Left lung (tissue), 4 donors: ENCODE measurements at regions not wholly inside any gene's neighbourhood (a gene's known extent, or its start where the extent isn't known, plus 50 kb on each side); places are given as distances from the start of the nearest gene placed in this dataset.

Source experiments
- ATAC-seq: fragments of 200-7000 bp; cut with Tn5 transposase; one replicate; pipeline ENCODE4 v1.9.1; 2020; ENCODE audit warnings: moderate library complexity
- DNase-seq, 4 donors: peaks; one replicate each; pipeline ENCODE4 v3.0.0-alpha.2; 2013 to 2020
- H3K27ac ChIP-seq, 2 donors: fragments of 200-600 bp; sonication (generic) in 1 of 2; one replicate each; pipeline versions ENCODE4 v1.5.0 to v1.8.0; 2020 to 2021
- H3K27me3 ChIP-seq, 2 donors: fragments of 200-600 bp; sonication (generic) in 1 of 2; one replicate each; pipeline versions ENCODE4 v1.5.0 to v1.8.0; 2020 to 2021
- H3K36me3 ChIP-seq, 2 donors: fragments of 200-600 bp; sonication (generic) in 1 of 2; one replicate each; pipeline versions ENCODE4 v1.5.0 to v1.8.0; 2020 to 2021
- H3K4me1 ChIP-seq, 2 donors: fragments of 200-600 bp; one replicate each; pipeline ENCODE4 v1.8.0; 2021
- H3K4me3 ChIP-seq, 2 donors: fragments of 200-600 bp; sonication (generic) in 1 of 2; one replicate each; pipeline versions ENCODE4 v1.5.0 to v1.8.0; 2020 to 2021; ENCODE audit warnings: mild to moderate bottlenecking in 1 of 2
- H3K9me3 ChIP-seq, 2 donors: fragments of 200-600 bp; sonication (generic) in 1 of 2; one replicate each; pipeline versions ENCODE4 v1.5.0 to v1.8.0; 2020 to 2021
- intact Hi-C, 2 donors: fragments of 100-400 bp; cut with DNase I; formaldehyde crosslinking; loops; one replicate each; pipeline versions ENCODE4 v1.11.2 to v1.14.2; 2022
- TF ChIP-seq, protein P1 (sequence below), 2 donors: fragments of 200-600 bp; sonication (generic) in 1 of 2; IDR thresholded peaks; one replicate each; pipeline versions ENCODE4 v1.5.0 to v1.8.0; 2021; ENCODE audit warnings: antibody characterized with exemption in 2 of 2
- donor health status: DM: no; HTN: yes; CAD: no.
- donor health status: DM: no; HTN: no; CAD: no.

GRCh38 chr21:35764586-35764985 lies 295.7 kb downstream of the SETD4 start:
- ATAC-seq, result no peak
- no peak overlapping the region for H3K27ac ChIP-seq
- intact Hi-C loops, result no loop called here

DNA sequence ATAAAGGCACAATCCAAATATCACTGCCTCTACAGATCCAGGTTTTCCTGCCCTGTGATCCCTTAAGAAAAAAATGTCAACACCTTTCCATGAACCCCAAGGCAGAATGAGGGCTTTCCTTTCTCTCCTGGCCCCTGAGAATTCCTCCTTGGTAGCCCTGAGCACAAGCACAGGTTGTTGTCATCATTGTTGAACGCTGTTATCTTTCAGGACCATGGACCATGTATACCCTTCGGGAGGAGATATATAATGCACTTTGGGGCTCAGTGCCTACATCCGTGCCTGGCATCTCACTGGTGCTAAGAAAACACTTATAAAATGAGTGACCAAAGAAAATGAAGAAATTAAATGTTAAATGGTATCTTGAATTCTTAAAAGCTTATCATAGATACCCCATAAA lies 296.2 kb downstream of the SETD4 start:
- H3K4me1 ChIP-seq, result no peaks in the 10 kb centered on the region
- ATAC-seq (no peak), DNase-seq (no peak)
- H3K9me3 ChIP-seq, result no peaks in the 10 kb centered on the region
- H3K27ac ChIP-seq, result no peak overlapping the region
- no peaks in the 10 kb centered on the region for H3K36me3 ChIP-seq
- no peaks in the 10 kb centered on the region for H3K27me3 ChIP-seq
- TF ChIP-seq, protein P1, sequence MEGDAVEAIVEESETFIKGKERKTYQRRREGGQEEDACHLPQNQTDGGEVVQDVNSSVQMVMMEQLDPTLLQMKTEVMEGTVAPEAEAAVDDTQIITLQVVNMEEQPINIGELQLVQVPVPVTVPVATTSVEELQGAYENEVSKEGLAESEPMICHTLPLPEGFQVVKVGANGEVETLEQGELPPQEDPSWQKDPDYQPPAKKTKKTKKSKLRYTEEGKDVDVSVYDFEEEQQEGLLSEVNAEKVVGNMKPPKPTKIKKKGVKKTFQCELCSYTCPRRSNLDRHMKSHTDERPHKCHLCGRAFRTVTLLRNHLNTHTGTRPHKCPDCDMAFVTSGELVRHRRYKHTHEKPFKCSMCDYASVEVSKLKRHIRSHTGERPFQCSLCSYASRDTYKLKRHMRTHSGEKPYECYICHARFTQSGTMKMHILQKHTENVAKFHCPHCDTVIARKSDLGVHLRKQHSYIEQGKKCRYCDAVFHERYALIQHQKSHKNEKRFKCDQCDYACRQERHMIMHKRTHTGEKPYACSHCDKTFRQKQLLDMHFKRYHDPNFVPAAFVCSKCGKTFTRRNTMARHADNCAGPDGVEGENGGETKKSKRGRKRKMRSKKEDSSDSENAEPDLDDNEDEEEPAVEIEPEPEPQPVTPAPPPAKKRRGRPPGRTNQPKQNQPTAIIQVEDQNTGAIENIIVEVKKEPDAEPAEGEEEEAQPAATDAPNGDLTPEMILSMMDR (IDR thresholded peaks at IDR 0.05), result no peak
- intact Hi-C loops, result no loop called here
- no peak overlapping the region for H3K4me3 ChIP-seq

More at GRCh38 chr21:35764586-35764985, 295.7 kb downstream of the SETD4 start:
- Histone ChIP-seq H3K36me3 (no peaks in the 10 kb centered on the region), H3K27me3 (no peaks in the 10 kb centered on the region), H3K9me3 (no peaks in the 10 kb centered on the region), H3K4me1 (no peaks in the 10 kb centered on the region), H3K4me3 (no peak overlapping the region)
- no peak for DNase-seq
- TF ChIP-seq, protein P1 (IDR thresholded peaks at IDR 0.05), result no peak

GRCh38 chr21:35754583-35754982 lies 305.7 kb downstream of the SETD4 start:
- intact Hi-C loops, result no loop called here
- Histone ChIP-seq H3K4me1 (no peaks in the 10 kb centered on the region), H3K4me3 (no peak overlapping the region), H3K9me3 (peaks cover 0 to 3% of the 10 kb centered on the region in 2 donors), H3K27ac (no peak overlapping the region), H3K36me3 (no peaks in the 10 kb centered on the region), H3K27me3 (peaks cover 0 to 13% of the 10 kb centered on the region in 2 donors)
- ATAC-seq (no peak), DNase-seq (no peak)
- TF ChIP-seq, protein P1 (IDR thresholded peaks at IDR 0.05), result no peak

DNA sequence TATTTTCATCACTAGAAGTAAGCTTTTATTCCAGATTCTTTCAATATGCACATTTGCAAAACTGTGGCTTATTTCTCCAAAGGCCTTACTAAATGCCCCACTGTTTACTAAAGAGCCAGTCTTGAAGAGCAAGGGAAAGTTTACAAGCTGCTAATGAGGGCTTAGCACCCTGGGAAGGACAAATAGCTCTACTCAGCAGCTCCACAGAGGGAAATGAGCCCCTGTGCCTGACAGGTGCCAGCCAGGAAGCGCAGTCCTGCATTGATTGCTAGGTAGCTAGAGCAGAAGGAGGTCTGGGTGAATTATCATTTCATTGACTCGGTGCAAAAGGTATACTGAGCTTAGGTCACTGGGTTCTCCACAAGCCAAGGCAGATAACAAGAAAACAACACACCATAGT lies 307.0 kb downstream of the SETD4 start:
- ATAC-seq, result no peak
- Histone ChIP-seq H3K27me3 (peaks cover 0 to 13% of the 10 kb centered on the region in 2 donors), H3K9me3 (peaks cover 0 to 3% of the 10 kb centered on the region in 2 donors), H3K36me3 (no peaks in the 10 kb centered on the region), H3K4me3 (no peak overlapping the region), H3K27ac (no peak overlapping the region), H3K4me1 (no peaks in the 10 kb centered on the region)
- TF ChIP-seq, protein P1 (IDR thresholded peaks at IDR 0.05), result no peak
- intact Hi-C loops, result no loop called here
- no peak for DNase-seq

GRCh38 chr21:35751171-35751570 lies 309.2 kb downstream of the SETD4 start:
- no peaks in the 10 kb centered on the region for H3K36me3 ChIP-seq
- H3K9me3 ChIP-seq, result peaks cover 0 to 3% of the 10 kb centered on the region in 2 donors
- TF ChIP-seq, protein P1 (IDR thresholded peaks at IDR 0.05), result no peak
- H3K4me3 ChIP-seq, result no peak overlapping the region
- H3K27ac ChIP-seq, result no peak overlapping the region
- DNase-seq, result no peak
- intact Hi-C loops, result no loop called here
- no peaks in the 10 kb centered on the region for H3K4me1 ChIP-seq
- H3K27me3 ChIP-seq, result peaks cover 0 to 9% of the 10 kb centered on the region in 2 donors
- no peak for ATAC-seq
